Neural crest cell (in vitro differentiated cells): ENCODE measurements at regions not wholly inside any gene's neighbourhood (a gene's known extent, or its start where the extent isn't known, plus 50 kb on each side); places are given as distances from the start of the nearest gene placed in this dataset.

Experiments
- DNase-seq: peaks from one replicate; pipeline ENCODE4 v3.0.0; 2021; ENCODE audit warnings: low read depth, mixed read lengths, low spot score
- H3K27ac Mint-ChIP-seq: one replicate; pipeline ENCODE4 v1.8.0; 2021; ENCODE audit warnings: mild to moderate bottlenecking, mixed read lengths; ENCODE audit not compliant: unreplicated experiment
- H3K27me3 Mint-ChIP-seq: 2 replicates; pipeline ENCODE4 v1.8.0; 2021; ENCODE audit warnings: low read depth, mild to moderate bottlenecking, mixed read lengths
- H3K36me3 Mint-ChIP-seq: 2 replicates; pipeline ENCODE4 v1.8.0; 2021; ENCODE audit warnings: low read depth, mild to moderate bottlenecking, mixed read lengths
- H3K4me1 Mint-ChIP-seq: 2 replicates; pipeline ENCODE4 v1.8.0; 2021; ENCODE audit warnings: mixed read lengths
- H3K4me3 Mint-ChIP-seq: one replicate; pipeline ENCODE4 v1.8.0; 2021; ENCODE audit warnings: mild to moderate bottlenecking, mixed read lengths
- H3K9me3 Mint-ChIP-seq: 2 replicates; pipeline ENCODE4 v1.8.0; 2021; ENCODE audit warnings: mixed read lengths
- CTCF ChIP-seq: fragments of 200-600 bp; sonication (generic); conservative IDR thresholded peaks from 2 replicates; pipeline ENCODE4 v1.5.0; 2021; ENCODE audit warnings: antibody characterized with exemption, mild to moderate bottlenecking

GRCh38 chr2:19790291-19790690 lies 111.5 kb downstream of the TTC32 start:
- no peak for DNase-seq
- Mint-ChIP-seq H3K27ac (no peak overlapping the region), H3K9me3 (no peaks in the 10 kb centered on the region), H3K4me3 (no peak overlapping the region), H3K27me3 (no peaks in the 10 kb centered on the region), H3K4me1 (no peaks in the 10 kb centered on the region), H3K36me3 (no peaks in the 10 kb centered on the region)
- no peak for TF ChIP-seq CTCF

GRCh38 chr2:19787134-19787533 lies 114.6 kb downstream of the TTC32 start:
- H3K4me3 Mint-ChIP-seq, result no peak overlapping the region
- no peaks in the 10 kb centered on the region for H3K27me3 Mint-ChIP-seq
- H3K4me1 Mint-ChIP-seq, result no peaks in the 10 kb centered on the region
- H3K36me3 Mint-ChIP-seq, result no peaks in the 10 kb centered on the region
- no peak for TF ChIP-seq CTCF
- no peak for DNase-seq
- H3K9me3 Mint-ChIP-seq, result no peaks in the 10 kb centered on the region
- no peak overlapping the region for H3K27ac Mint-ChIP-seq

GRCh38 chr2:19786408-19787058 lies 115.2 kb downstream of the TTC32 start:
- no peak for DNase-seq
- Mint-ChIP-seq H3K9me3 (no peaks in the 10 kb centered on the region), H3K36me3 (no peaks in the 10 kb centered on the region), H3K4me3 (no peak overlapping the region), H3K27ac (no peak overlapping the region), H3K27me3 (no peaks in the 10 kb centered on the region), H3K4me1 (no peaks in the 10 kb centered on the region)
- TF ChIP-seq CTCF, result no peak

GRCh38 chr2:19785867-19786266 lies 115.9 kb downstream of the TTC32 start:
- Mint-ChIP-seq H3K27ac (no peak overlapping the region), H3K9me3 (no peaks in the 10 kb centered on the region), H3K4me1 (no peaks in the 10 kb centered on the region), H3K27me3 (no peaks in the 10 kb centered on the region), H3K4me3 (no peak overlapping the region), H3K36me3 (no peaks in the 10 kb centered on the region)
- no peak for DNase-seq
- TF ChIP-seq CTCF, result no peak

GRCh38 chr2:19785447-19785846 lies 116.3 kb downstream of the TTC32 start:
- DNase-seq, result no peak
- Mint-ChIP-seq H3K9me3 (no peaks in the 10 kb centered on the region), H3K4me3 (no peak overlapping the region), H3K36me3 (no peaks in the 10 kb centered on the region), H3K27ac (no peak overlapping the region), H3K27me3 (no peaks in the 10 kb centered on the region), H3K4me1 (no peaks in the 10 kb centered on the region)
- no peak for TF ChIP-seq CTCF
